Sigmoid colon (tissue), 4 donors: ENCODE measurements at regions not wholly inside any gene's neighbourhood (a gene's known extent, or its start where the extent isn't known, plus 50 kb on each side); places are given as distances from the start of the nearest gene placed in this dataset.

Source experiments
- EP300 ChIP-seq, 4 donors: sonication (generic); formaldehyde crosslinking; IDR thresholded peaks; one replicate each; pipeline ENCODE4 v1.6.1; 2017; ENCODE audit warnings: antibody characterized with exemption in 4 of 4
- POLR2A ChIP-seq, 2 donors: fragments of 450-650 bp; IDR thresholded peaks; one replicate each; pipeline ENCODE4 v1.6.1; 2016; ENCODE audit warnings: antibody characterized with exemption in 2 of 2, mild to moderate bottlenecking in 2 of 2, moderate library complexity in 2 of 2
- POLR2AphosphoS5 ChIP-seq, 4 donors: sonication (generic); formaldehyde crosslinking; IDR thresholded peaks; one replicate each; pipeline ENCODE4 v1.6.1; 2017; ENCODE audit warnings: antibody characterized with exemption in 4 of 4
- TF ChIP-seq, protein P1 (sequence below), 4 experiments: fragments of 450-650 bp in 3 of 4; fragments of 200-600 bp in 1 of 4; IDR thresholded peaks; one replicate each; pipeline ENCODE4 v1.5.1; 2016 to 2019; ENCODE audit warnings: antibody characterized with exemption in 4 of 4, mild to moderate bottlenecking in 3 of 4, moderate library complexity in 2 of 4

DNA sequence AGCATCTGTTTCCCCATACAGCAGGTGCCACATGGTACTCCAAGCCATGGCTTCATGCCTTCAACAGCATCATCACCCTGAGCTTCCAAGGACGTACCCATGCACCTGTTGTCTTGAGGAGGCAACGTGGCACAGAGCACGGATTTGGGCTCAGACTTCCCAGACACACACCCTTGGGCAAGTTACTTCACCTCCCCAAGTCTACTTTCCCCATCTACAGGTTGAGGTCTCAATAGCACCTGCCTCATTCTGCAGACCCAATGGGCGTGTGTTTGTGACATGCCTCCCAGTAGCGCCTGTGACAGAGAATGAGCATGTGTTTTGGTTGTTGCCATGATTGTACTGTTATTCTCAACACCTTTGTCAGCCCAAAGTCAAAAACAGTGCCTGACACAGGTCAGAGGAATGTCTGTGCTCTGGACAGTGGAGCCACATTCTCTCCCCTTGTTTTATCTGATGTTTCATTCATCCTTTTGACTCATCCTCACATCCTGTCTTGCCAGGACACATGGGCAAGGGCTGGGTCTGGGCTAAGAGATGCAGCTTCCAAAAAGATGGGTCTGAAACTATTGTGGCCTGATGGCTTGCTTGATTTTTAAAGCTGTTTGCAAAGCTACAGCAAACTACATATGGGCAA lies 53.4 kb upstream of the CCND1 start:
- TF ChIP-seq POLR2A (IDR thresholded peaks at IDR 0.05) (no peak), POLR2AphosphoS5 (IDR thresholded peaks at IDR 0.05) (no peak), EP300 (IDR thresholded peaks at IDR 0.05) (no peak)
- TF ChIP-seq, protein P1, sequence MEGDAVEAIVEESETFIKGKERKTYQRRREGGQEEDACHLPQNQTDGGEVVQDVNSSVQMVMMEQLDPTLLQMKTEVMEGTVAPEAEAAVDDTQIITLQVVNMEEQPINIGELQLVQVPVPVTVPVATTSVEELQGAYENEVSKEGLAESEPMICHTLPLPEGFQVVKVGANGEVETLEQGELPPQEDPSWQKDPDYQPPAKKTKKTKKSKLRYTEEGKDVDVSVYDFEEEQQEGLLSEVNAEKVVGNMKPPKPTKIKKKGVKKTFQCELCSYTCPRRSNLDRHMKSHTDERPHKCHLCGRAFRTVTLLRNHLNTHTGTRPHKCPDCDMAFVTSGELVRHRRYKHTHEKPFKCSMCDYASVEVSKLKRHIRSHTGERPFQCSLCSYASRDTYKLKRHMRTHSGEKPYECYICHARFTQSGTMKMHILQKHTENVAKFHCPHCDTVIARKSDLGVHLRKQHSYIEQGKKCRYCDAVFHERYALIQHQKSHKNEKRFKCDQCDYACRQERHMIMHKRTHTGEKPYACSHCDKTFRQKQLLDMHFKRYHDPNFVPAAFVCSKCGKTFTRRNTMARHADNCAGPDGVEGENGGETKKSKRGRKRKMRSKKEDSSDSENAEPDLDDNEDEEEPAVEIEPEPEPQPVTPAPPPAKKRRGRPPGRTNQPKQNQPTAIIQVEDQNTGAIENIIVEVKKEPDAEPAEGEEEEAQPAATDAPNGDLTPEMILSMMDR (IDR thresholded peaks at IDR 0.05) = no peak
